GM12801 (cell line): ENCODE measurements at regions not wholly inside any gene's neighbourhood (a gene's known extent, or its start where the extent isn't known, plus 50 kb on each side); places are given as distances from the start of the nearest gene placed in this dataset.

Source experiments
- CTCF ChIP-seq: IDR thresholded peaks from one replicate; pipeline ENCODE4 v1.5.1; 2011; ENCODE audit warnings: control low read depth; ENCODE audit not compliant: insufficient read length; ENCODE audit errors: extremely low read depth

DNA sequence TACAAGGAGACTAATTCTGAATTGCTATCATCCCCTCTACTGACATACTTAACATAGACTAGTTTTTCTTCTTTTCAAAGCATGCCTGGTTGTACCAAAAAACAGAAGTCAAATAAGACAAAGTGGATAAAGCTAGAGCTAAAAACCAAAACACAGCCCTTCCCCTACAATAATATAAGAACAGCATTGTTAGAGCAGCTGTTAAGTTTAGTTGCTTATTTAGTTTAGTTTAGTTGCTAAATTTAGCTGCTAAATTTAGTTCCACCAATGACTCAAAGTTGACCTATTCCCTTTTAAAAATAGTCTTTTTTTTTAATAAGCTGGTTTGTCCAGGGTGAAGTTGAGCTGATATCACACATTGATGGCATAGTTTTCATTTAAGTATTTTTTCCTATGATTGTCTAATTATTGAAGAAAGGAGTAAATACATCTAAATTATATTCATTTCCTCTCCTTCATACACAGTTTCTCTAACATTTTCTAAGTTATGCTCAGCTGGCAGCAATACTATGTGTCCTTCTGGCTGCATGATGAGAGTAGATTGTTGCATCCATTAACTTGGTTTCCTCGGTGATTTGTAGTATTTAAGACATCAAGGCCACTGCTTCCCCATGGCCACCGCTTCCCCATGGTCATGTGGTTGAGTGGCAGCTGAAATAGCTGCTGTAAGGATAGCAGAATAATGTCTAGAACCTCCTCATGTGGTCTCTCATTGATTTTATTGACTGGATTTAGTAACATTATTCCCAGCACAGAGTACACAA, 718.6 kb upstream of the NECTIN3 start:
- no peak for TF ChIP-seq CTCF

DNA sequence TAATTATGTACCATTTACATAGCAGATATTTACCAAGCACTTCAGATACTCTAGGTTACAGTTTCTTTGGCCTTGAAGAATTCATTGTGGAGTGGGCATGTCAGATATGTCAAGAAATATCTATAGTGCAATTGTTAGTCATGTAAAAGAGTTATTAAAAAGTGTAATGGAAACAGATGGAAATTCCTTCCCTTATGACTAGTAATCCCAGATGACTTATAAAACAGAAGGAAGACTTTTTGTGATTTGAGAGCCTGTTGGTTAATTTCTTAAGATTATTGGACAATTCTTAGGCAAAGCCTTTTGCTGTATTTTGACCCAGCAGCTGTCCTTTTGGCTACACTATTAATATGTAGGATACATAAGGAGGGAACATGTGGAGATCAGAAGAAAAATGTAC, 708.9 kb upstream of the NECTIN3 start:
- no peak for TF ChIP-seq CTCF

DNA sequence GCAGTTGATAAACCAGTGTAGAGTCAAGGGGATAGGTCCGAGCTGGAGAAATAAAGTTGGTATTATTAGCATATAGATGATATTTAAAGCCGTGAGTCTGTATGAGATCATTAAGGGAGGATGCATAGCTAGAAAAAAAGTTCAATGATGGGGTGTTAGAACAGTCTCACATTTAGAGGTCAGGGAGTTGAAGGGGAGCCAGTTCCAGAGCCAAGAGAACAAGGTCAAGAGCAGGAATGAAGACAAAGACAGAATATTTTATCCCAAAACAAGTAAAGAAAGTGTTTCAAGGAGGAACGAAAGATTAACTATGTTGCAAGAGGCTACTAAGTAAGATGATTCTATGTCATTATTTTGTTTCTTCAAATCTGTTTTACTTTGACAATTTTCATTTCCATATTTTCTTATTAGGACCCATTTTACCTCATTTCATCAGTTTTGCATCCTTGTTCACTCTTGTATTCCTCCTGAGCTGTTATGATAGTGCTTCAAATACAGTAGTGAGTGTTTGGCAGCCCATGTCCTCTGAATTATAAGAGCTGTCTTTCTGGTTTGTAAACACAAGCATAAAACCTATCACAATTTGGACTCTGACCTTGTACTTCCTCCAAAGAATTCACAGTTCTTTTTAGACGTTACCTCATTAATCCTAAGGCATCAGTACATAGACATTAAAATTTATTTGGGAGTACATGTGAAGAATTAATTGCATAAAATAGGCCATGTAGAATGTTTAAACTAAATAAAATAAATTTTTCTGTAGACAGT, 695.7 kb upstream of the NECTIN3 start:
- no peak for TF ChIP-seq CTCF

GRCh38 chr3:110378481-110378880, 693.1 kb upstream of the NECTIN3 start:
- no peak for TF ChIP-seq CTCF

- TF ChIP-seq CTCF: no peak
Measured at GRCh38 chr3:110381992-110382391, 689.6 kb upstream of the NECTIN3 start.

GRCh38 chr3:110383356-110383755, 688.3 kb upstream of the NECTIN3 start:
- TF ChIP-seq CTCF: no peak

GRCh38 chr3:110384601-110385000, 687.0 kb upstream of the NECTIN3 start:
- TF ChIP-seq CTCF: no peak
